ACC112 (cell line): ENCODE measurements at regions not wholly inside any gene's neighbourhood (a gene's known extent, or its start where the extent isn't known, plus 50 kb on each side); places are given as distances from the start of the nearest gene placed in this dataset.

Source experiments
- H2AFZ ChIP-seq: fragments of 200-600 bp; sonication (generic); one replicate; pipeline ENCODE4 v1.6.0; 2017; ENCODE audit warnings: antibody characterized with exemption, low read length; ENCODE audit not compliant: unreplicated experiment
- H3K27ac ChIP-seq: fragments of 200-600 bp; sonication (generic); 2 replicates; pipeline ENCODE4 v1.5.1; 2014; ENCODE audit warnings: low read depth, mild to moderate bottlenecking, antibody characterized with exemption, low read length, moderate library complexity
- H3K27me3 ChIP-seq: fragments of 200-600 bp; sonication (generic); 2 replicates; pipeline ENCODE4 v1.6.1; 2014; ENCODE audit warnings: mild to moderate bottlenecking, antibody characterized with exemption, low read length, moderate library complexity, mixed read lengths; ENCODE audit not compliant: insufficient read depth
- H3K36me3 ChIP-seq: fragments of 200-600 bp; sonication (generic); 2 replicates; pipeline ENCODE4 v1.6.1; 2016; ENCODE audit warnings: mild to moderate bottlenecking, antibody characterized with exemption, low read length, moderate library complexity, mixed read lengths; ENCODE audit not compliant: insufficient read depth
- H3K4me1 ChIP-seq: fragments of 200-600 bp; sonication (generic); one replicate; pipeline ENCODE4 v1.6.1; 2016; ENCODE audit warnings: low read length, mixed read lengths; ENCODE audit not compliant: insufficient read depth, unreplicated experiment, control insufficient read depth
- H3K4me3 ChIP-seq: fragments of 200-600 bp; sonication (generic); 2 replicates; pipeline ENCODE4 v1.5.1; 2014; ENCODE audit warnings: mild to moderate bottlenecking, low read depth, low read length
- H3K79me2 ChIP-seq: fragments of 200-600 bp; sonication (generic); one replicate; pipeline ENCODE4 v1.6.0; 2016; ENCODE audit warnings: low read length; ENCODE audit not compliant: control insufficient read depth, unreplicated experiment, insufficient read depth

DNA sequence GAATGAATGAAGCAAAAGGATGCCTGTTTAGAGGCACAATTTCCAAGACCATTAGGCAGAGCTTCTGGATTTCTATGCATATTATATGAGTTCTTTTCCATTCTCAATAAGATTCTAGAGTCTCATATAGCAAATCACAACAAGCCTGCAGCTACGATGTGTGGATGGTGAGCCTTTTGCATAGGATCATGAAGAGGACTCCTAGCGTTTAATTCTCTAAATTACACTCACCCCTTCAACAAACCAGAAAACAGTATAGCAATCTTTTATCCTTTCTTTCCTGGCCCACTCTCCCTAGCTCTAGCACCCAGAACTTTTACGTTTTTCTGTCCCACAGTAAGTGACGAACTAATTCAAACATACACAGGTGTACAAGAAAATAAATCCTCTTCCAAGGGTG lies 293.1 kb upstream of the KLHL29 start:
- Histone ChIP-seq H3K36me3 (no peaks in the 10 kb centered on the region), H3K4me3 (no peak overlapping the region), H3K27ac (no peak overlapping the region), H3K27me3 (no peaks in the 10 kb centered on the region), H3K79me2 (no peaks in the 10 kb centered on the region), H3K4me1 (no peaks in the 10 kb centered on the region), H2AFZ (no peak overlapping the region)

DNA sequence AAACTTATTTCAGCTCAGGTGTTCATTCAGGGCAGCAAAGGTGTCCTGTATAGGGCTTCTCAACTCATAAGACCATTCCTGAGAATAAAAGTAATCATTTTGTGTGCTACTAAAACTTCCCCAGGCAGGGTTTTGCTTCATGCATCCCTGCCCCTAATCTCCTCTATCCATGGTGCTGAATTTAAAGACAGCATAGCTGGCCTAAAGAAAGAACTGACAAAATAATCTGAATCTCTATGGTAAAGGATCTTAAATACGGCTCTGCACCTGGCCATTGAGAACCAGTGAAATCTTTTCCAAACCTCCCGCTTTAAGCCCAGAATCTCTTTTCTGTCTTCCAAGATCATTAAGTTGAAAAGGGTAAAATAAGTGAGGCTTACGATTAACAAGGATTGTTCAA lies 292.1 kb upstream of the KLHL29 start:
- no peaks in the 10 kb centered on the region for H3K79me2 ChIP-seq
- no peaks in the 10 kb centered on the region for H3K27me3 ChIP-seq
- H3K27ac ChIP-seq, result no peak overlapping the region
- H3K36me3 ChIP-seq, result no peaks in the 10 kb centered on the region
- no peaks in the 10 kb centered on the region for H3K4me1 ChIP-seq
- H2AFZ ChIP-seq, result no peak overlapping the region
- no peak overlapping the region for H3K4me3 ChIP-seq

DNA sequence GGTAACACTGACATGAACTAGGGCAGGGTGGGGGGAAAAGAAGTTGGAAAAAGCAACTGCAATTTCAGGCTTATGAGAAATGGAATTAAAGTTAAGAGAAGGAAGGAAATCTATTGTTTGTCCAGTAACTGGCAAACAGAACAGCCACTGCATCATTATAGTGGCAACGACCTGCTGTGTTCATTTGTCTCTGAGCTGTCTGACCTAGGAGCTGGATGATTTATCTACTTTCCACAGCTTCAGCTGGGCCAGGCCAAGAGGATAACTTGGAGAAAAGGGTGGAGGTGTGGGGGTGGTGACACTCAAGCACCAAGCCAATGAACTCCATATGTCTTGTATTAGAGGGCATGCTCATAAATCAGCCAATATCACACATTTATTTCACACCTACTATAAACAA lies 291.5 kb upstream of the KLHL29 start:
- H2AFZ ChIP-seq, result no peak overlapping the region
- H3K27ac ChIP-seq, result no peak overlapping the region
- H3K27me3 ChIP-seq, result no peaks in the 10 kb centered on the region
- H3K4me1 ChIP-seq, result no peaks in the 10 kb centered on the region
- H3K4me3 ChIP-seq, result no peak overlapping the region
- H3K36me3 ChIP-seq, result no peaks in the 10 kb centered on the region
- no peaks in the 10 kb centered on the region for H3K79me2 ChIP-seq

DNA sequence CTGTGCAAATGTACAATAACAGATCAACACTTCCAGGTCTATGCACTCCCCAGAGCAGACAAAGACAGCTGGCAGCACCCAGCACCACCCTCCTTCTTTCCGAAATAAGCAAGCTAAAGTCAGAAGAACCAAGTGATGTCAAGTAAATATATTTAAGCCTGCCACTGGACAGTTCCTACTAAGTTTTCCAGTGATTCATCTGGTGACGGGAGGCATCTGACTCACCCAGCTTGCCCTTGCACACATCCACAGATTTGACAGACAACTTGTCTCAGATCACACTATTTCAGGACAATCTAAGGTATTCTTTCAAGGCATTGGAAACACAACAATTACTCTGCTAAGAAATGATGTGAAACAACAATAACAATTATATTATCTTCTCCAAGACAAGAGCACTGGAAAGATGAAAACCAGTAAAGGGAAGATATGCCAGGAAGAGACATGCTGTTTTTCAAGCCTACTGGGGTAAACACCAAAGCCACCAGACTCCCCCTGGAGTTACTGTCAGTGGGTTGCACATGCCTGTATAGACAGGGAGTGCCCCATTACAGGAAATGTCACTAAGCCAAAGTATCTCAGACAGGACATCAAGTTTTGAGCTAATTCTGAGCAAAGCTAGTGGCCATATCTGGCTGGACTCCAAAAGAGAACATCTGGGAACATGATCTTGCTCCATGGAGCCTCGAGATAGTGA lies 287.9 kb upstream of the KLHL29 start:
- Histone ChIP-seq H3K36me3 (no peaks in the 10 kb centered on the region), H3K27ac (no peak overlapping the region), H3K27me3 (no peaks in the 10 kb centered on the region), H3K4me3 (no peak overlapping the region), H3K79me2 (no peaks in the 10 kb centered on the region), H3K4me1 (no peaks in the 10 kb centered on the region), H2AFZ (no peak overlapping the region)

DNA sequence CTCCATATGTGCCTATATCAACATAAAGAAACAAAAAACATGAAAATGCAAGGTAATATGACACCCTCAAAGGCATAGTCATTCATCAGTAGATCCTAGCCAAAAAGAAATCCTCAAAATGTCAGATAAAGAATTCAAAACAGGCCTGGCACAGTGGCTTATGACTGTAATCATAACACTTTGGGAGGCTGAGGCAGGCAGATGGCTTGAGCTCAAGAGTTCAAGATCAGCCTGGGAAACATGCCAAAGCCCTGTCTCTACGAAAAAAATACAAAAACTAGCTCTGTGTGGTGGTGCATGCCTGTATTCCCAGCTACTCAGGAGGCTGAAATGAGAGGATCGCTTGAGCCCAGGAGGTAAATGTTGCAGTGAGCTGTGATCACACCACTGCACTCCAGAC lies 284.6 kb upstream of the KLHL29 start:
- Histone ChIP-seq H3K4me1 (no peaks in the 10 kb centered on the region), H3K4me3 (no peak overlapping the region), H2AFZ (no peak overlapping the region), H3K79me2 (no peaks in the 10 kb centered on the region), H3K36me3 (no peaks in the 10 kb centered on the region), H3K27ac (no peak overlapping the region), H3K27me3 (no peaks in the 10 kb centered on the region)

DNA sequence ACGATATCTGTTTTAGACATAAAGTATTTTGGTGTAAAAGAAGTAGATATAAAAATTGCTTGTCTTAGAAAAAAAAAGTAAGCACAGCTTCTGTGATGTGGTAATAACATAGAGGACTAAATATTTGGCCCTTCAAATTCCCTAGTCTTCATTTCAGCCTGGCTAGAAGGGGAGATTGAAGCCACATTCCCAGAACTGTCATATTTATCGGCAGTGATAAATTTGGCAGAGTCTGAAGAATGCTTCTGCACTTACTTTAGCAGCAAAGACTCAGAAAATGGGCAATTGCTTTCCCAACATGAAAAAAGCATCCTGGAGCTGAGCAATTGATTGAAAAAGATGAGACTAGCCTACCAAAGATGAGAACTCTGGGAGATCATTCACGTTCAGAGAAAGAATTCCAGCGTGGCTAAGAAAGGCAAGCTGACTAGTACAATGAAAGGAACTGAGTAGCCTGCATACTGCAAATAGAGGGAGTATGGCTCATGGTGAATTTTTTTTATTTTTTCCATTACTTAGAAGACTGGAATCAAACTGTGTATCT lies 278.7 kb upstream of the KLHL29 start:
- no peak overlapping the region for H3K4me3 ChIP-seq
- no peak overlapping the region for H3K27ac ChIP-seq
- no peaks in the 10 kb centered on the region for H3K36me3 ChIP-seq
- H3K4me1 ChIP-seq, result no peaks in the 10 kb centered on the region
- no peak overlapping the region for H2AFZ ChIP-seq
- no peaks in the 10 kb centered on the region for H3K27me3 ChIP-seq
- no peaks in the 10 kb centered on the region for H3K79me2 ChIP-seq

DNA sequence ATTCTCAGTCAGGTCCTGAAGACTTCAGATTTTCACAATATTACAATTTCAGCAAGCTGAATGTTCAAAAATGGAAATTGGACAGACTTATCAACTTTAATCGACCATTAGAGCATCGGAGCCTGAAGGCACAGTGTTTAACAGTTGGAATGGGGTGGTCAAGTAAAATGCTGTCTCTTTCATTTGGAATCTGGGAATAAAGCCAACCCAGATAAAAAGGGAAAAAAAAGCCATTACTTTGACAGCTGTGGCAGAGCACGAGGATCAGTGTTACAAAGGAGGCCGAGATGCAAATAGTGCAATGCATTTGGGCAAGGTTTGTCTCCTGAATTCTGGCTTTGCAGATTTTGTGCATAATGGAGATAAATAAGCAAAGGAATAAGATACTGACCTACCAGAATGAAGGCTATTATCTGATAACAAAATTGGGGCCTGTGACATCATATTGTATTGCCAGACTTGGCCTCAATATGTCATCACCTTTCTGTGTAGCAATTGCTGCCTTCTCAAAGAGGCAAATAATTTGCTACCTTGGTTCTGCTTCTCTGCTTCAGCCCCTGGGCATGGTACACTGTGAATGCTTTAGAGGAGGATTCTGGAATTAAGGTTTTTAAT lies 277.5 kb upstream of the KLHL29 start:
- no peaks in the 10 kb centered on the region for H3K79me2 ChIP-seq
- H3K4me1 ChIP-seq, result no peaks in the 10 kb centered on the region
- no peak overlapping the region for H3K4me3 ChIP-seq
- no peak overlapping the region for H2AFZ ChIP-seq
- H3K36me3 ChIP-seq, result no peaks in the 10 kb centered on the region
- H3K27ac ChIP-seq, result no peak overlapping the region
- H3K27me3 ChIP-seq, result no peaks in the 10 kb centered on the region

DNA sequence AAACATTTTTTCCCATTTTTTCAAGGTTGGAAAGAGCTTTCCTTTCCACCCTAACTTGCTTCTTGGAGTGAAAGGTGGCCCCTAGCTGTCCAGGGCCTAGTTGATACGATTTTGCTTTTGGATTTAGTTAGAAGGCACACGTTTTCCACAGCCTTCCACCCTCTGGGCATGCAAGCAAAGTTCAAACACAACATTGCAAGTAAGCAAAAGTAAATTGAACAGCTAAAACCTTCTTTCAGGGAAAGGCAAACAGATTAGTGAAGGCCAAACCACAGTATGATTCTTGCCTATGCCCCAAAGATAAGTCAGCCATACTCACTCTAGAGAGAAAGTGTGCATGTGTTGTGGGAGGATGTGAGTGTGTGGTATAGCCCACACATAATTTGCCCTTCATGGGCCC lies 273.7 kb upstream of the KLHL29 start:
- Histone ChIP-seq H3K79me2 (no peaks in the 10 kb centered on the region), H3K4me3 (no peak overlapping the region), H3K4me1 (no peaks in the 10 kb centered on the region), H3K27me3 (no peaks in the 10 kb centered on the region), H3K27ac (no peak overlapping the region), H2AFZ (no peak overlapping the region), H3K36me3 (no peaks in the 10 kb centered on the region)

DNA sequence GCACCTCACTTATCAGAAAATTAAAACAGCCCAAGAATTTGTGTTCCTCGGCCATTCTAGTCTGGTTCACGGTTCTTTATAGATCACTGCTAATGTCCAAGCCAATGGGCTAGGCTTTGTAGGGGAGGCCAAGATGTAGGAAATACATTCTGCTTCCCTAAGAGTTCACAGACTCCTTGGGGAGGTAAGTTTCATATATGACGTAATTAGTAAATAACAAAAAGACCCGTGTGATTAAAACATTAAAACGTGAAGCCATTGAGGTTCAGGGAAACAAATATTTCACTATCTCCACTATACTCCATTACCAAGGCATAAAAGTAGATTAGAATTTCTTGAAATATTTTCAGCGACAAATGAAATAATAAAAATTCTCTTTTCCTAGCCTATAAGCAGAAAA lies 272.5 kb upstream of the KLHL29 start:
- no peaks in the 10 kb centered on the region for H3K4me1 ChIP-seq
- H3K79me2 ChIP-seq, result no peaks in the 10 kb centered on the region
- no peak overlapping the region for H3K27ac ChIP-seq
- H2AFZ ChIP-seq, result no peak overlapping the region
- H3K36me3 ChIP-seq, result no peaks in the 10 kb centered on the region
- H3K4me3 ChIP-seq, result no peak overlapping the region
- H3K27me3 ChIP-seq, result no peaks in the 10 kb centered on the region

DNA sequence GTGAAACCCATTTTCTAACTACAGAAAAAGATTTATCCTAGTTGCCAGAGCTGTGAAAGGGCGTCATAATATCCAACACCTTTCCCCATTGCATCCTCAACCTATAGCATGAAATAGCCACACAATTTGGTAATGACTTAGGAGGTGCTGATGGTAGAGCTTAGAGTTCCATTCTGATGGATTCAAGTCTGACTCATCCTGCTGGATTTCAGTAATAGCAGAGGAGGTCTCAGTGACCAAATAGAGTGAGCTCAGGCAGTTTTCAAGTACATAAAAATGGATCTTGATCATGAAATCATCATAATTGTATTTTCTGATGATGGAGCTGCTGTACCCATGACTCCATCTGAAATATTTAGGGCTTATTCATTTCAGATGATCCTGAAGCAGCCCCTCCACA lies 270.7 kb upstream of the KLHL29 start:
- Histone ChIP-seq H3K4me3 (no peak overlapping the region), H3K27ac (no peak overlapping the region), H3K36me3 (no peaks in the 10 kb centered on the region), H3K79me2 (no peaks in the 10 kb centered on the region), H2AFZ (no peak overlapping the region), H3K4me1 (no peaks in the 10 kb centered on the region), H3K27me3 (no peaks in the 10 kb centered on the region)

DNA sequence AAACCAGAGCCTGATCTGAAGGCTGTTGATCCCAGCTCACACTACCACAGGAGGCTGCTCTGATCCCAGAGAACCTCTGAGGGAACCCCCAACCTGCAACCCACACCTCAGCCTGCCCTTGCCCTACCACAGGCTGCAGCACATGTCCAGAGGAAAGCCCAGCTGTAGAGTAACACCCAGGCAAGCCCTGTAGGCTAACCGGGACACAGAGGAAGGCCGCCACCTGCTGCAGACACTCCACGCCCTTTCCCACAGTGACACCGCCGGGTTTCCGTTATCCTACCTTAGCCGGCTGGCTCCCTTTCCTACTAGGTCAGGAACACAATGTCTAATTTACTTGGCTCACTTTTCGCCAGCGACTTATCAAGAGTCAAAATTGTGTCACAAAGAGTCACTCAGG lies 266.7 kb upstream of the KLHL29 start:
- Histone ChIP-seq H3K79me2 (no peaks in the 10 kb centered on the region), H3K4me1 (no peaks in the 10 kb centered on the region), H3K4me3 (no peak overlapping the region), H2AFZ (no peak overlapping the region), H3K36me3 (no peaks in the 10 kb centered on the region), H3K27ac (no peak overlapping the region), H3K27me3 (no peaks in the 10 kb centered on the region)
